Neuronal stem cell (in vitro differentiated cells): ENCODE measurements at regions not wholly inside any gene's neighbourhood (a gene's known extent, or its start where the extent isn't known, plus 50 kb on each side); places are given as distances from the start of the nearest gene placed in this dataset.

Source experiments
- DNase-seq: peaks from one replicate; pipeline ENCODE4 v3.0.0-alpha.2; 2013; ENCODE audit warnings: low spot score
- H2AFZ ChIP-seq: one replicate; pipeline ENCODE4 v1.6.1; 2013; ENCODE audit warnings: mild to moderate bottlenecking, low read length, inconsistent platforms
- H2AK5ac ChIP-seq: 2 replicates; pipeline ENCODE4 v1.6.1; 2013; ENCODE audit warnings: low read depth, mild to moderate bottlenecking, inconsistent platforms, low read length, moderate library complexity, mixed read lengths
- H2BK120ac ChIP-seq: 2 replicates; pipeline ENCODE4 v1.6.1; 2013; ENCODE audit warnings: low read depth, mild to moderate bottlenecking, inconsistent platforms, low read length, moderate library complexity, mixed read lengths
- H2BK12ac ChIP-seq: one replicate; pipeline ENCODE4 v1.6.1; 2013; ENCODE audit warnings: low read length, inconsistent platforms
- H2BK15ac ChIP-seq: 2 replicates; pipeline ENCODE4 v1.6.1; 2013; ENCODE audit warnings: mild to moderate bottlenecking, low read length, inconsistent platforms, mixed read lengths
- H2BK5ac ChIP-seq: one replicate; pipeline ENCODE4 v1.6.1; 2013; ENCODE audit warnings: inconsistent platforms, mild to moderate bottlenecking, low read length, moderate library complexity
- H3K14ac ChIP-seq: one replicate; pipeline ENCODE4 v1.6.1; 2013; ENCODE audit warnings: low read length, inconsistent platforms
- H3K18ac ChIP-seq: 2 replicates; pipeline ENCODE4 v1.6.1; 2013; ENCODE audit warnings: low read length, inconsistent platforms
- H3K23ac ChIP-seq: 2 replicates; pipeline ENCODE4 v1.6.1; 2013; ENCODE audit warnings: low read depth, mild to moderate bottlenecking, mixed read lengths, low read length, inconsistent platforms; ENCODE audit not compliant: poor library complexity
- H3K27ac ChIP-seq: replicated peaks from 3 replicates; pipeline ENCODE4 v1.5.1; 2013; ENCODE audit warnings: low read length, inconsistent platforms
- H3K27me3 ChIP-seq, 3 experiments: 2 replicates each; pipeline ENCODE4 v1.6.1; 2013; ENCODE audit warnings: low read length in 3 of 3, mild to moderate bottlenecking in 2 of 3, inconsistent platforms in 1 of 3, low read depth in 1 of 3, mixed read lengths in 1 of 3, moderate library complexity in 1 of 3; ENCODE audit not compliant: control insufficient read depth in 3 of 3, insufficient read depth in 3 of 3
- H3K36me3 ChIP-seq, 2 donors: replicated peaks in 1 of 2; 2 replicates each; pipeline ENCODE4 v1.6.1; 2013; ENCODE audit warnings: low read length in 2 of 2; ENCODE audit not compliant: control insufficient read depth in 2 of 2, insufficient read depth in 2 of 2
- H3K4ac ChIP-seq: 2 replicates; pipeline ENCODE4 v1.6.1; 2013; ENCODE audit warnings: inconsistent platforms, mild to moderate bottlenecking, low read length, moderate library complexity
- H3K4me1 ChIP-seq, 2 donors: 1 replicate in 1 of 2; 2 replicates in 1 of 2; pipeline ENCODE4 v1.6.1; 2013; ENCODE audit warnings: low read length in 2 of 2, low read depth in 1 of 2; ENCODE audit not compliant: control insufficient read depth in 2 of 2, insufficient read depth in 1 of 2
- H3K4me2 ChIP-seq: one replicate; pipeline ENCODE4 v1.6.1; 2013; ENCODE audit warnings: mild to moderate bottlenecking, low read length, inconsistent platforms; ENCODE audit not compliant: insufficient read depth, poor library complexity, severe bottlenecking
- H3K4me3 ChIP-seq, 2 donors: 2 replicates each; pipeline ENCODE4 v1.5.1; 2013; ENCODE audit warnings: low read length in 2 of 2, mild to moderate bottlenecking in 2 of 2, inconsistent platforms in 1 of 2, moderate library complexity in 1 of 2
- H3K79me1 ChIP-seq: one replicate; pipeline ENCODE4 v1.6.1; 2013; ENCODE audit warnings: low read depth, mild to moderate bottlenecking, inconsistent platforms, low read length, moderate library complexity
- H3K9ac ChIP-seq: one replicate; pipeline ENCODE4 v1.6.1; 2013; ENCODE audit warnings: mild to moderate bottlenecking, low read depth, low read length, inconsistent platforms; ENCODE audit not compliant: poor library complexity
- H3K9me3 ChIP-seq, 2 donors: replicated peaks in 1 of 2; 2 replicates each; pipeline versions ENCODE3 to v1.6.1; 2013; ENCODE audit warnings: low read length in 2 of 2, mild to moderate bottlenecking in 2 of 2, inconsistent platforms in 1 of 2, low read depth in 1 of 2, mixed read lengths in 1 of 2, moderate library complexity in 1 of 2; ENCODE audit not compliant: control insufficient read depth in 2 of 2, insufficient read depth in 1 of 2
- H4K8ac ChIP-seq: one replicate; pipeline ENCODE4 v1.6.1; 2013; ENCODE audit warnings: low read depth, mild to moderate bottlenecking, inconsistent platforms, low read length, moderate library complexity
- H4K91ac ChIP-seq: one replicate; pipeline ENCODE4 v1.6.1; 2013; ENCODE audit warnings: low read length, low read depth, mild to moderate bottlenecking, inconsistent platforms; ENCODE audit not compliant: poor library complexity
- WGBS, 2 donors: extraction: QIAGEN DNeasy Blood & Tissue Kit; methylation state at CpG; one replicate each; pipeline ENCODE4 v1.1.7; 2013; ENCODE audit warnings: missing lambda C conversion rate in 2 of 2, mixed read lengths in 1 of 2; ENCODE audit not compliant: insufficient read length in 2 of 2, insufficient replicate concordance in 1 of 2; ENCODE audit errors: extremely low coverage in 2 of 2; 5-methylcytosine and 5-hydroxymethylcytosine counted together

DNA sequence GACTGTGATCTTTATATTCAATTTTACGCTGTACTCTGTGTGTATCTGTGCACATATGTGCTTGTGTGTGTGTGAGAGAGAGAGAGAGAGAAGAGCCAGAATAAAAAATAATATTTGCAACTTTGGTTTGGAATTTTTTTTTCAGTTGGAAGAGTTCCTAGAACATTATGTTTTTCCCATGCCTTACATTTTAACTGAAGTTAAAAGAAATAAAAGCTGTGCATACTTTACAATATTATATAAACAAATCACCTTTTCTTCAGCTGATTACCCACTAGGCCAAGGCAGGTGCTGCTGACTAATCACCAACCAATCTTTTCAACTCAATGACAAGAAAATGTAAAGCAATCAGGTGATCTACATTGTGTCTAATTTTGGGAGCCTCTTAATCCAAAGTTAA lies 366.3 kb downstream of the NYAP2 start:
- H2BK15ac ChIP-seq, result no peak overlapping the region
- H3K27me3 ChIP-seq, result no peaks in the 10 kb centered on the region
- H2BK12ac ChIP-seq, result no peak overlapping the region
- H3K4me3 ChIP-seq, result no peak overlapping the region
- no peak overlapping the region for H3K27ac ChIP-seq
- no CpG with 5 or more reads among the region's 1 CpG for WGBS, 2 donors
- H3K9ac ChIP-seq, result no peak overlapping the region
- H2BK5ac ChIP-seq, result no peak overlapping the region
- no peak overlapping the region for H4K91ac ChIP-seq
- no peaks in the 10 kb centered on the region for H3K36me3 ChIP-seq
- no peak overlapping the region for H3K18ac ChIP-seq
- no peaks in the 10 kb centered on the region for H3K9me3 ChIP-seq
- H2AFZ ChIP-seq, result no peak overlapping the region
- no peak overlapping the region for H2AK5ac ChIP-seq
- H3K14ac ChIP-seq, result no peak overlapping the region
- no peaks in the 10 kb centered on the region for H3K79me1 ChIP-seq
- no peak overlapping the region for H3K23ac ChIP-seq
- peaks cover 0 to 2% of the 10 kb centered on the region in 2 donors for H3K4me1 ChIP-seq
- H3K4me2 ChIP-seq, result no peak overlapping the region
- H3K4ac ChIP-seq, result no peak overlapping the region
- DNase-seq, result no peak
- H2BK120ac ChIP-seq, result no peak overlapping the region
- no peak overlapping the region for H4K8ac ChIP-seq

- Histone ChIP-seq H4K8ac (no peak overlapping the region), H3K9ac (no peak overlapping the region), H3K14ac (no peak overlapping the region)
These were observed 364.8 kb downstream of the NYAP2 start for GRCh38 chr2:225764346-225764745.

DNA sequence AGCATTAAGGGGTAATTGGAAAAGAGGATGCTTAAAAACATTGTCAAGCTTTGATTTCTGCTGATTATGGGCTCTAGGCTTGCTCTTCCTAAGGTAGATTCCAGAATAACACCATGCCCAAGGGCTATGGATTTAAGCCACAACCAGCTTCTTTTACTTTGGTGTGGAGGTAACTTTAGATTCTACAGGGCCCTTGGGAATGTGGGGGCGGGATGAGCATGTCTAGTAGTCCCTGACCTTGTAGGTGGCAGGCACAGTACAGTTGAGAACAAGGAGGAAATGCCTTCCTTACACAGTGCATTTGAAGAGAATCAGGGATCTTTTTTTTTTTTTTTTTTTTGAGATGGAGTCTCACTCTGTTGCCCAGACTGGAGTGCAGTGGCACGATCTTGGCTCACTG lies 364.2 kb downstream of the NYAP2 start:
- Histone ChIP-seq H4K8ac (no peak overlapping the region), H3K4me2 (no peak overlapping the region), H3K9ac (no peak overlapping the region), H3K4ac (no peak overlapping the region), H3K4me3 (no peak overlapping the region), H3K23ac (no peak overlapping the region), H3K18ac (no peak overlapping the region), H4K91ac (no peak overlapping the region), H2BK12ac (no peak overlapping the region), H3K36me3 (no peaks in the 10 kb centered on the region), H2BK15ac (no peak overlapping the region), H3K27ac (no peak overlapping the region), H3K79me1 (no peaks in the 10 kb centered on the region), H3K27me3 (no peaks in the 10 kb centered on the region), H2AK5ac (no peak overlapping the region), H2BK5ac (no peak overlapping the region), H3K4me1 (no peaks in the 10 kb centered on the region), H2AFZ (no peak overlapping the region), H2BK120ac (no peak overlapping the region), H3K9me3 (no peaks in the 10 kb centered on the region), H3K14ac (no peak overlapping the region)
- no CpG with 5 or more reads among the region's 2 CpGs for WGBS, 2 donors
- DNase-seq, result no peak

More at GRCh38 chr2:225764346-225764745, 364.8 kb downstream of the NYAP2 start:
- no peaks in the 10 kb centered on the region for H3K79me1 ChIP-seq
- no peak overlapping the region for H2BK12ac ChIP-seq
- no peak overlapping the region for H3K4me3 ChIP-seq
- no peak overlapping the region for H2BK120ac ChIP-seq
- H3K4me2 ChIP-seq, result no peak overlapping the region
- no peak for DNase-seq
- no peaks in the 10 kb centered on the region for H3K9me3 ChIP-seq
- no peak overlapping the region for H3K18ac ChIP-seq
- H3K27ac ChIP-seq, result no peak overlapping the region
- no peaks in the 10 kb centered on the region for H3K27me3 ChIP-seq
- H2AFZ ChIP-seq, result no peak overlapping the region
- H2BK15ac ChIP-seq, result no peak overlapping the region
- H3K23ac ChIP-seq, result no peak overlapping the region
- no peak overlapping the region for H2BK5ac ChIP-seq
- H3K4ac ChIP-seq, result no peak overlapping the region
- no peak overlapping the region for H4K91ac ChIP-seq
- no peak overlapping the region for H2AK5ac ChIP-seq
- no CpG with 5 or more reads among the region's 5 CpGs for WGBS, 2 donors
- no peaks in the 10 kb centered on the region for H3K36me3 ChIP-seq
- no peaks in the 10 kb centered on the region for H3K4me1 ChIP-seq

- H2AK5ac ChIP-seq, result no peak overlapping the region
- H3K79me1 ChIP-seq, result no peaks in the 10 kb centered on the region
- no peak overlapping the region for H2BK15ac ChIP-seq
- no peak overlapping the region for H2BK12ac ChIP-seq
- no peaks in the 10 kb centered on the region for H3K4me1 ChIP-seq
- no peak overlapping the region for H4K91ac ChIP-seq
- no peak overlapping the region for H2BK120ac ChIP-seq
- H3K27ac ChIP-seq, result no peak overlapping the region
- no peak overlapping the region for H2AFZ ChIP-seq
- H2BK5ac ChIP-seq, result no peak overlapping the region
- H3K14ac ChIP-seq, result no peak overlapping the region
- H3K9ac ChIP-seq, result no peak overlapping the region
- H4K8ac ChIP-seq, result no peak overlapping the region
- no peak overlapping the region for H3K4me2 ChIP-seq
- no CpG with 5 or more reads among the region's 2 CpGs for WGBS, 2 donors
- no peak overlapping the region for H3K4me3 ChIP-seq
- H3K36me3 ChIP-seq, result no peaks in the 10 kb centered on the region
- H3K23ac ChIP-seq, result no peak overlapping the region
- no peak for DNase-seq
- H3K18ac ChIP-seq, result no peak overlapping the region
- no peak overlapping the region for H3K4ac ChIP-seq
- no peaks in the 10 kb centered on the region for H3K9me3 ChIP-seq
- no peaks in the 10 kb centered on the region for H3K27me3 ChIP-seq
These were observed 361.9 kb downstream of the NYAP2 start for GRCh38 chr2:225761396-225761795.
